Neural cell (in vitro differentiated cells): ENCODE measurements at regions not wholly inside any gene's neighbourhood (a gene's known extent, or its start where the extent isn't known, plus 50 kb on each side); places are given as distances from the start of the nearest gene placed in this dataset.

Experiments used
- H2AFZ ChIP-seq: fragments of 200-600, 300-800 bp; sonication (generic), shearing (Covaris generic); 2 replicates; pipeline ENCODE4 v1.6.0; 2014; ENCODE audit warnings: low read depth, mild to moderate bottlenecking, antibody characterized with exemption, low read length, moderate library complexity
- H3F3A ChIP-seq: fragments of 200-600 bp; shearing (Covaris generic); 2 replicates; pipeline ENCODE4 v1.6.1; 2016; ENCODE audit warnings: mild to moderate bottlenecking, moderate library complexity, mixed read lengths, antibody characterized with exemption, low read length; ENCODE audit not compliant: insufficient read depth, poor library complexity, severe bottlenecking
- H3K27ac ChIP-seq: fragments of 200-600, 300-800 bp; sonication (generic), shearing (Covaris generic); 2 replicates; pipeline ENCODE4 v1.5.1; 2014; ENCODE audit warnings: mild to moderate bottlenecking, low read length, moderate library complexity
- H3K27me3 ChIP-seq: fragments of 300-800, 200-600 bp; sonication (generic), shearing (Covaris generic); 2 replicates; pipeline ENCODE4 v1.6.0; 2014; ENCODE audit warnings: mild to moderate bottlenecking, low read depth, low read length, moderate library complexity; ENCODE audit not compliant: insufficient read depth
- H3K36me3 ChIP-seq: fragments of 300-800, 200-600 bp; sonication (generic), shearing (Covaris generic); 2 replicates; pipeline ENCODE4 v1.5.1; 2014; ENCODE audit warnings: mild to moderate bottlenecking, antibody characterized with exemption, low read length, moderate library complexity; ENCODE audit not compliant: insufficient read depth
- H3K4me2 ChIP-seq: fragments of 300-800, 200-600 bp; sonication (generic), shearing (Covaris generic); 2 replicates; pipeline ENCODE4 v1.6.0; 2014; ENCODE audit warnings: mild to moderate bottlenecking, low read length
- H3K4me3 ChIP-seq: fragments of 300-800, 200-600 bp; sonication (generic), shearing (Covaris generic); 2 replicates; pipeline ENCODE4 v1.5.1; 2014; ENCODE audit warnings: mild to moderate bottlenecking, low read length, moderate library complexity
- H3K79me2 ChIP-seq: fragments of 200-600 bp; shearing (Covaris generic); replicated peaks from 2 replicates; pipeline ENCODE4 v1.6.0; 2014; ENCODE audit warnings: mild to moderate bottlenecking, low read length, moderate library complexity; ENCODE audit not compliant: insufficient read depth
- H3K9ac ChIP-seq: fragments of 300-800, 200-600 bp; sonication (generic), shearing (Covaris generic); 2 replicates; pipeline ENCODE4 v1.6.1; 2016; ENCODE audit warnings: mild to moderate bottlenecking, low read length, mixed read lengths
- H3K9me2 ChIP-seq: fragments of 200-600 bp; shearing (Covaris generic); 2 replicates; pipeline ENCODE4 v1.6.1; 2016; ENCODE audit warnings: mild to moderate bottlenecking, low read length, mixed read lengths; ENCODE audit not compliant: insufficient read depth
- H3K9me3 ChIP-seq: fragments of 200-600, 300-800 bp; sonication (generic), shearing (Covaris generic); 2 replicates; pipeline ENCODE4 v1.6.1; 2016; ENCODE audit warnings: mild to moderate bottlenecking, mixed run types, low read length, moderate library complexity, mixed read lengths
- H4K20me1 ChIP-seq: fragments of 200-600 bp; shearing (Covaris generic); 2 replicates; pipeline ENCODE4 v1.6.1; 2016; ENCODE audit warnings: mild to moderate bottlenecking, mixed run types; ENCODE audit not compliant: insufficient read depth
- CTCF ChIP-seq: fragments of 450-650 bp; IDR thresholded peaks from 2 replicates; pipeline ENCODE4 v1.5.1; 2014; ENCODE audit warnings: antibody characterized with exemption, mild to moderate bottlenecking, moderate library complexity; ENCODE audit not compliant: poor library complexity, severe bottlenecking
- EP300 ChIP-seq: fragments of 450-650 bp; conservative IDR thresholded peaks from 2 replicates; pipeline ENCODE4 v1.6.1; 2014; ENCODE audit warnings: antibody characterized with exemption, mild to moderate bottlenecking, moderate library complexity; ENCODE audit not compliant: poor library complexity, severe bottlenecking
- EZH2 ChIP-seq: fragments of 200-600, 300-800 bp; shearing (Covaris generic), sonication (generic); IDR thresholded peaks from 2 replicates; pipeline ENCODE4 v1.6.1; 2014; ENCODE audit warnings: antibody characterized with exemption, low read length, borderline replicate concordance, mild to moderate bottlenecking; ENCODE audit not compliant: insufficient read depth, poor library complexity, severe bottlenecking
- MXI1 ChIP-seq: fragments of 450-650 bp; conservative IDR thresholded peaks from 2 replicates; pipeline ENCODE4 v1.6.1; 2014; ENCODE audit warnings: antibody characterized with exemption, mild to moderate bottlenecking; ENCODE audit not compliant: poor library complexity, severe bottlenecking
- POLR2AphosphoS5 ChIP-seq: IDR thresholded peaks from 2 replicates; pipeline ENCODE4 v1.6.1; 2012
- RAD21 ChIP-seq: fragments of 450-650 bp; conservative IDR thresholded peaks from 2 replicates; pipeline ENCODE4 v1.6.1; 2014; ENCODE audit warnings: antibody characterized with exemption, mild to moderate bottlenecking, moderate library complexity
- SMC3 ChIP-seq: fragments of 450-650 bp; conservative IDR thresholded peaks from 2 replicates; pipeline ENCODE4 v1.6.1; 2014; ENCODE audit warnings: antibody characterized with exemption, mild to moderate bottlenecking, moderate library complexity; ENCODE audit not compliant: poor library complexity
- TAF1 ChIP-seq: IDR thresholded peaks from 2 replicates; pipeline ENCODE4 v1.6.1; 2012; ENCODE audit warnings: low read depth
- TF ChIP-seq, protein P1 (sequence below): IDR thresholded peaks from 2 replicates; pipeline ENCODE4 v1.6.1; 2012; ENCODE audit warnings: borderline replicate concordance

DNA sequence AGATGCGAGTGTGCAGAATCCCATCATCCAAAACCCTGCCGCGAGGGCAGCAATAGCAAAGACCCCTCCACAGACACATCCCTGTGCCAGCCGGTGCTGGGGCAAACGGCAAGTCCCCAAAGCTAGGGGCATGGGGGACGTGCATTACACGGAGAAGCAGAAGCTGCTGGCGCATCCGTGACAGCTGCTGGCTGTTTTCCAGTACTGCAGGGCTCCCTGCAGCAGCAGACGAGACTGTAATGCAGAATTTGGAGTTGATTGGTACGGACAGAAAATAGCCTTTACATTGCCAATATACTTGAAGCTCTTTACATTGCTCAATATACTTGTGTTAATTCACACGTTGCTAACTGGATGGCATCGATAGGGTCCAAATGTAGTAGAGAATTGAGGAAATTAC is 77.2 kb upstream of the TMTC4 start:
- Histone ChIP-seq H3K79me2 (no peaks in the 10 kb centered on the region), H3K4me3 (no peak overlapping the region)

GRCh38 chr13:100746953-100747683 is 72.5 kb upstream of the TMTC4 start:
- Histone ChIP-seq H3K4me3 (no peak overlapping the region), H3K4me2 (no peak overlapping the region), H3K9ac (no peak overlapping the region), H3K27ac (no peak overlapping the region), H2AFZ (no peak overlapping the region), H4K20me1 (no peaks in the 10 kb centered on the region), H3K27me3 (no peaks in the 10 kb centered on the region), H3K9me3 (no peaks in the 10 kb centered on the region), H3K36me3 (no peaks in the 10 kb centered on the region), H3F3A (no peaks in the 10 kb centered on the region), H3K79me2 (no peaks in the 10 kb centered on the region), H3K9me2 (no peaks in the 10 kb centered on the region)
- no peak for TF ChIP-seq TAF1
- TF ChIP-seq EZH2, result no peak
- TF ChIP-seq POLR2AphosphoS5, result no peak
- TF ChIP-seq EP300, result no peak
- no peak for TF ChIP-seq CTCF

More for the DNA sequence above, 77.2 kb upstream of the TMTC4 start:
- Histone ChIP-seq H3K27ac (no peak overlapping the region), H3K27me3 (no peaks in the 10 kb centered on the region), H3K36me3 (no peaks in the 10 kb centered on the region), H3K9me3 (no peaks in the 10 kb centered on the region), H4K20me1 (no peaks in the 10 kb centered on the region), H2AFZ (no peak overlapping the region), H3K4me2 (no peak overlapping the region), H3K9ac (no peak overlapping the region), H3K9me2 (no peaks in the 10 kb centered on the region), H3F3A (no peaks in the 10 kb centered on the region)
- TF ChIP-seq CTCF (no peak), EP300 (no peak), RAD21 (no peak), EZH2 (no peak), MXI1 (no peak), POLR2AphosphoS5 (no peak), TAF1 (no peak), SMC3 (no peak)
- TF ChIP-seq, protein P1, sequence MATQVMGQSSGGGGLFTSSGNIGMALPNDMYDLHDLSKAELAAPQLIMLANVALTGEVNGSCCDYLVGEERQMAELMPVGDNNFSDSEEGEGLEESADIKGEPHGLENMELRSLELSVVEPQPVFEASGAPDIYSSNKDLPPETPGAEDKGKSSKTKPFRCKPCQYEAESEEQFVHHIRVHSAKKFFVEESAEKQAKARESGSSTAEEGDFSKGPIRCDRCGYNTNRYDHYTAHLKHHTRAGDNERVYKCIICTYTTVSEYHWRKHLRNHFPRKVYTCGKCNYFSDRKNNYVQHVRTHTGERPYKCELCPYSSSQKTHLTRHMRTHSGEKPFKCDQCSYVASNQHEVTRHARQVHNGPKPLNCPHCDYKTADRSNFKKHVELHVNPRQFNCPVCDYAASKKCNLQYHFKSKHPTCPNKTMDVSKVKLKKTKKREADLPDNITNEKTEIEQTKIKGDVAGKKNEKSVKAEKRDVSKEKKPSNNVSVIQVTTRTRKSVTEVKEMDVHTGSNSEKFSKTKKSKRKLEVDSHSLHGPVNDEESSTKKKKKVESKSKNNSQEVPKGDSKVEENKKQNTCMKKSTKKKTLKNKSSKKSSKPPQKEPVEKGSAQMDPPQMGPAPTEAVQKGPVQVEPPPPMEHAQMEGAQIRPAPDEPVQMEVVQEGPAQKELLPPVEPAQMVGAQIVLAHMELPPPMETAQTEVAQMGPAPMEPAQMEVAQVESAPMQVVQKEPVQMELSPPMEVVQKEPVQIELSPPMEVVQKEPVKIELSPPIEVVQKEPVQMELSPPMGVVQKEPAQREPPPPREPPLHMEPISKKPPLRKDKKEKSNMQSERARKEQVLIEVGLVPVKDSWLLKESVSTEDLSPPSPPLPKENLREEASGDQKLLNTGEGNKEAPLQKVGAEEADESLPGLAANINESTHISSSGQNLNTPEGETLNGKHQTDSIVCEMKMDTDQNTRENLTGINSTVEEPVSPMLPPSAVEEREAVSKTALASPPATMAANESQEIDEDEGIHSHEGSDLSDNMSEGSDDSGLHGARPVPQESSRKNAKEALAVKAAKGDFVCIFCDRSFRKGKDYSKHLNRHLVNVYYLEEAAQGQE, result no peak
